GM18519 (cell line): ENCODE measurements at regions not wholly inside any gene's neighbourhood (a gene's known extent, or its start where the extent isn't known, plus 50 kb on each side); places are given as distances from the start of the nearest gene placed in this dataset.
"Not testable (repeated sequence)": the region's sequence is repeated elsewhere in the genome, so short reads cannot be mapped to it uniquely, and the experiment has no call there.

Experiments
- ATAC-seq: cut with Tn5 transposase; IDR thresholded peaks from one replicate; pipeline ENCODE4 v1.9.1; 2021; ENCODE audit warnings: mild to moderate bottlenecking, moderate library complexity; ENCODE audit not compliant: unreplicated experiment, low FRiP score

DNA sequence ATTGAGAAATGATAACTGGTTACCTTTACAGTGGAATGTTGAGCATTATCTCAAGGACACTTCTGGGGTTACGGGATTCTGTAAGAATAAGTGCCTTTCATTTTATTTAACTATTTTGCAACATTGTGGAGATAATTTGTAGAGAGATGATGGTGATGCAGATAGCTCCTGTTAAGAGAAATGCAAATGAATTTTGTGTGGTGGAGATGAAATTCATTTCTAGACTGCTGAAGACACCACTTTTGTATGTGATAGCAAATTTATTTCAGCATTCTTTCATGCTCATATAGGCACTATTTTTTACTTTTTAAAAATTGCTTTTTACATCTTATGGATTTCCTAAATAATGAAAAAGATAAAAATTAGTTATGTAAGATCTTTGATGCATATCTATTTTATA lies 463.3 kb upstream of the CBLB start:
- no peak for ATAC-seq

DNA sequence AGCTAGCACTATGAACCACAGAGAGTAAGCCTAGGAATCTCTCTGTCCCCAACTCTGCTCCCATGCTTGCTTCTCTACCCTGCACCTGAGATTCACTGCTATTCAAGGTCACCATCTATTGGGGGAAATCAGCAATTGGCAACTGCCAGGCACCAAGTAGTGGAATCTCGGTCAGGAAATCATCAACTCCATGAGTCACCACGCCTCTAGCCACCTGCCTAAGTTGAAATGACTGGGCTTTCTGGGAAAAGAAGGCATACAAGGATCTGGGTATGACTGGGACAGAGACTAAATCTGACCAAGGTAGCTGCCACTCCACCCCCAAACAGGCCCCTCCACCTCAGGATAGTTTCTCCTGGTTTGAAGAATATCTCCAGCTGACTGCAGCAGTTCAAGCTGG lies 464.1 kb upstream of the CBLB start:
- ATAC-seq: peak; percentile 48

DNA sequence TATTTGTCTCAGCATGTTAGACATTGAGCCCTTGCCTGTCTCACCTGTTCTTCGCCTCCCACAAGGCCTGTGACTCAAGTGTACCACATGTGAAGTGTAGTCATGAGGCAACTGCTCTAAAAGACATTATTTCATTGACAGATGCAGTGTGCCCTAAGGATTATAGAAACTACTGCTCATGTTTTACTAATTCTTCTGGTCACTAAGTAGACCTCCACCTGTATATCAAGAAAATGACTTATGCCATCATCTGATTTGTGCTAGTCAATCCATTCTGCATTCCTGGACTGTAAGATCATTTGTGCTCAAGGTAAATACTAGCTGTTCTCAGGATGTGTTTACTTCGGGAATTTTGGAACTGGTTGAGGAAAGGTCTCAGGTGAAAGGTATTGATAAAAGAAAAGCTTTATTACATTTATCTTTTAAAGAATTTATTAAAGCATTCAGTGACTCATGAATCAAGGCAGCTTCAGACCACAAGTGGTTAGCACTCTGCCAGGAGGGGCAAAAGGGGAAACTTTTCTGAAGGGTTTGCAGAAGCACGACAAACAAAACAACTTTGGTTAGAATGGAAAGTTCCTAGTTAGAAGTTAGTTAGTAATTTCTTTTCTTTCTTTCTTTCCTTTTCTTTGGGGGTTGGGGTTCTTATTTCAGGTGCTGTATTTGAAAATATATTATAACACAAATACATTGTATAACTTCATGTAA lies 465.3 kb upstream of the CBLB start:
- no peak for ATAC-seq

DNA sequence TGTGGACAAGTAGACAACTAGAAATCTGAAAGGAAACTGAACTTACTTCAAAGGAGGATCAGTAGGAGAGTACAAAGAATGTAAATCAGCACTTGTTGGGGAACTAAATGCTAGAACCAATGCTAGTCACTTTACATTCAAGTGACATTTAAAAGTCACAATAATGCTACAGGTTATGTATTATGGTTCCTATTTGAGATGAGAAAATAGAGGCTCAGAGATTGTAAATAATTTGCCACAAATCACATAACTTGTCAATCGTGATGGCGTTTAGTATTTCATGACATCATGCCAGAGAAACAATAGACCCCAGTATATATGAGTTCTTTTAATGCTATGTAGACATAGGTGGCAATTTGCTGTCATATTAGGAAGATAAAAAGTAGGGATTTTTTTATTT lies 467.8 kb upstream of the CBLB start:
- no peak for ATAC-seq

DNA sequence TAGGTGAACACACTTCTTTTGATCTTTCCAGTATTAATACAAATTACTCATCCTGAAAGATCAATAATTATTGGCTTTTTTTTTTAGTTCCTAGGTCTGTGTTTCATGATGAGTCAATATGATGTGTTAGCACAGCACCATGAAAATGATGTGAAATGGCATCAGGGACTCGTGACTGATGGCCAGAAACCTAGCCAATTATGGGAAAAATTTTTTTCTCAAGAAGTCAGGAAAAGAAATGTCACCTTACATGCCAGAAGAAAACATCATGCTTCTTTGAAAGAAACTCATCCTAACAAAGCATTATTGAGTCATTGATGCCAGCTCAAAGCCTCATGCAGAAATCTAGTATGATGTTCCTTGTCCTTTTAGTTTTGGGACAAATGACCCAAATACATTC lies 468.3 kb upstream of the CBLB start:
- ATAC-seq: no peak

DNA sequence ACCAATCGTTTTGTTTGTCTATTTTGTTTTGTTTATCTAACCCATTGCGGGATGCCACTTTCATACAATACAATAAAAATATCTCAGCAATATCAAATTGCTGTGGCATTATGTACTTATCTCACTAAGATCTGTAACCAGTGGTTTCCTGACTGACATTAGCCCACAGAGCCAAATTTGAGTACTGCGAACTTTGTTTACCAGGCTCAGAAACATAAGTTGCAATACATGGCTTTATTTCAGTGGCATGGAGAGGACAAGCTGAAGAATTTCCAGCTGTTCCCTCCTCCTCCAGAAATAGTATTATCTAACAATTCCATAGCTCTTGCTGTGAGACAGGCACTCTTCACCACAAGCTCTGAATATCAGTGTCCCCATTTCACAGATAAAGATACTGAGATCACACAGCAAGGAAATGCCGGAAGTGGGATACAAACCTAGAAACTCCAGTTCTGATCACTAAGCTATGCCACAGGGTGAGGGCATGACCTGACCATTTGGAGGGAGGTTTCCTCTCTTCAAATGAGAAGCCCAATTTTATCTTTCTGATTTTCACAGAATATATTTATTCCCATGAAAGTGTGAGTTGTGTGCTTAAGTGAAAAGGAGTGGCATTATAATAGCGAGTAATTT lies 469.9 kb upstream of the CBLB start:
- ATAC-seq: no peak

DNA sequence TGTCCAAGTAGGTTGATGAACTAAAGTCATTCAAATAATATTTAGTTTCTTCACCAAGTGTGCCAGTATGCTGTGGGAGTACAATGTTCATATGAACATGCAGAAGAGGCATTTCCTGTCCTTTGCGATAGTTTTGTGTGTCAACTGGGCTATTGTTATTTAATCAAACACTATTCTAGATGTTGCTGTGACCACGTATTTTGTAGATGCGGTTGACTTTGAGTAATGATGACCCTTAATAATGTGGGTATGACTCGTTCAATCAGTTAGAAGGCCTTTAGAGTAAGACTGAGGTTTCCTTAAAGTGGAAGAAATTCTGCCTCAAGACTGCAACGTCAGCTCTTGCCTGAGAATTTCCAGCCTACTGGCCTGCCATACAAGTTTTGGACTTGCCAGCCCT lies 470.7 kb upstream of the CBLB start:
- no peak for ATAC-seq

DNA sequence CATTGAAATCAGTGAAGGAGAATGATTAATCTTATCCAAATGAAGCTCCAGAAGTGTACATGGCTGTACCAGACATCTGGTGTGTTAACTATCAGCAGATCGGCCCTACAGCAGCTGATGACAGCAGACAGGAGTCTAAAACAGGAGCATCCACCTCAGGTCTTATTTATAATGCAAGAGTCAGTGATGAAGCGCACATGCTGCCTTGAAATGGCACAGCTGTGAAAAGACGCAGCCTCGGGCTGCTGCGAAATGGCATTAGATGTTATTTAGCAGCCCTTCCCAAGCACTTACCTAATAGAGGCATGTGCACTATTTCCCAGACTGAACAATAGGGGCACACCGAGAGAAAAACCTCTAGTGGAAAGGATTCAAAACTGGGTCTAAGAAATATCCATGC lies 472.3 kb upstream of the CBLB start:
- no peak for ATAC-seq

DNA sequence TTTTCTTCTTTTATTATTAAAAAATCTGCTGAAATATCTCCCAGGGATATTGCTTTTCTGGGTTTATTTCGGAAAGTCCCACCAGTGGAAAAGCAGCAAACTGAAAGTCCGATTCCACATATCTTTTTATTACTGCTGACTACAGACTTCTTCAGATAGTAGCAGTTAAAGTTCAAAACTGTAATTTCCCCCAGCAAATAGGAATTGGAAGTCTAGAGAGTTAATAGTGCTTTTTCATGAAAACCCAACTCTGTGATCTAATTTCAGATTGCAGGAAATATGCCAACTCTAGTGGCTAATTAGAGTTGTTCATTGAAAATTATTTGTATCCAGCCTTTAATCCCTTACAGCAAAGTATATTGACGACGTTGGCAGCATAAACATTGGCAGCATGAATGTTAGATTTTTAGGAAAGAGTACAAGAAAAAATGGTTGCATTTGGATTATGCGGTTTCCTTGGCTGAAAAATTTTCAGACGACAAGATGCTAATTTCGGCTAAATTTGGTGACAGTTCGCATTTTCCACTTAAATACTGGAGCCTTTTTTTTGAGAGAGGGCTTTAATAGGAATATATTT lies 472.9 kb upstream of the CBLB start:
- no peak for ATAC-seq

DNA sequence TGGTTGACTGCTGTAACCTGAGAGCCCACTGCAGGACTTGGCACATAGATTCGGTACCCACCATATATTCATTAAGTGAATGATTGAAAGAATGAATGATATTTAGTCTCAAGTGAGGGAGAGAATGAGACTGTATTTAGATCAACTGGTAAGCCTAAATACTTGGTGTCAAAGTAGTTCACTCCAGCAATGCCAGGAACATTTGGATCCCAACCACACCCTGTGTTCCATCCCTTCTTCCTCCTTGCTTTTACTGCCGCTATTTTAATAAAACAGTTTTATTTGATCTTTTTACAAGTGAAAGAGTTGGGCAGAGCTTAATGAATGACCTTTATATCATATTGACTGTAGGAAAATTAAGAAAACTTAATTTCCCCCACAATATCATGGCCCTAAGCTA lies 473.6 kb upstream of the CBLB start:
- no peak for ATAC-seq

DNA sequence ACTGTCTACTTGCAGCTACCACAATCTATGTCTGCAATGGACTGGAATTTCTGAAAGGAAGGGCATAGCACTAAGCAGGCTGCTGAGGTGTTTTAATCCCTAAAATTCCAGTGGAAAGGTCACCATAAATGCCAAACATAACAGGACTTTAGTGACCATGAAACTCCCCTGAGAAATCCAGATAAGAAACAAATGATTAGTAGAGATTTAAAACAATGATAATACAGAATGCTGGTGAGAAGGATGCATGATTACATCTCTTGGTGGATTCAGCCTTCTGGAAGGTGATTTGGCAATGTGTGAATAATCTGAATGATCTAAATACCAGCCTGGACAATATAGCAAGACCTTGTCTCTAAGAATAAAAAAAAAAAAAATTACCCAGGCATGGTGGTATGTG lies 475.0 kb upstream of the CBLB start:
- ATAC-seq: no peak

DNA sequence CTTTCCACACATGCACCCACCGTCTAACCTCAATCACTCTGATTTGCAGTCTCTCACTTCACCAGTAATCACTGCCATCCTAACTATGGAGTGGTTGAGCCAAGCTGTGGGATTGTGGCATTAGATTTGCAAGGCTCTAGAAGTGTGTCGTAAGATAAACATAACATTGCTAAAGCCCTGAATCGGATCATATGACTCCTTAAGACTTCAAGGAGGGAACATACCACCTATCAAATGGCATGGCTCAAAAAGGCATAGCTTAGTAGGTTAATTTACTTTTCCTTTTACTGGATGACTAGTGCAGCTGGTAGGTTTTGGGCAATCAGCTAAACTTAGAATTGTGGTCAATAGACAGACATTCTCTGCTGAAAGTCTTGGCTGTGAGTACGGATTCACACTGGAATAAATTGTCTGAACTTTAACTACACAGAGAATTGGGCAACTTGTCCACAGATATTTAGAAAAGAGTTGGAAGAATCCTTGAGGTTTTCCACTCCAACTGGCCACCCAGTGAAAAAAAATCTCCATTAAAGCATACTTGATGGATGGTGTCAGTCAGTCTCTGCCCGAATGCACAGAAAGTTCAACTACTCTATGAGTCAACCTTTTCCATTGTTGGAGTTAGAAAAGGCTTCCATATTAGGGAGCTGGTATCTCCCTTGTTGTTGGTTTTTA lies 476.7 kb upstream of the CBLB start:
- ATAC-seq: no peak

DNA sequence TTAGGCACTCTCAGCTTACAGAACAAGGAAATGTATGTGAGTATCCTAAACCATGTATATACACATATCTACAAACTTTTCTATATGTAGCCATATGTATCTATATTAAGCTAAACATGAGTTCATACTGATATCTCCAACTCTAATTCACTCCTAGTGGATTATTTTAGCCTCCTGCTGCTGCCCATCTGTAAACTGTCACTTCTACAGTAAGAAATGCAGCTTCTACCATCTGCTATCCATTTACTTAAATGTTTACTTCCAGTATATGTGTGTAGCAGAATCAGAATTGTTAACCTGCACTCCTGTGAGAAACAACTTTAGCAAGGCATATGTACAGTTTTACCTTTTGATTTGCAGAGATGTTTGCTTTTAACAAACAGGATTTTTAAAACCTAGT lies 478.5 kb upstream of the CBLB start:
- ATAC-seq: no peak

DNA sequence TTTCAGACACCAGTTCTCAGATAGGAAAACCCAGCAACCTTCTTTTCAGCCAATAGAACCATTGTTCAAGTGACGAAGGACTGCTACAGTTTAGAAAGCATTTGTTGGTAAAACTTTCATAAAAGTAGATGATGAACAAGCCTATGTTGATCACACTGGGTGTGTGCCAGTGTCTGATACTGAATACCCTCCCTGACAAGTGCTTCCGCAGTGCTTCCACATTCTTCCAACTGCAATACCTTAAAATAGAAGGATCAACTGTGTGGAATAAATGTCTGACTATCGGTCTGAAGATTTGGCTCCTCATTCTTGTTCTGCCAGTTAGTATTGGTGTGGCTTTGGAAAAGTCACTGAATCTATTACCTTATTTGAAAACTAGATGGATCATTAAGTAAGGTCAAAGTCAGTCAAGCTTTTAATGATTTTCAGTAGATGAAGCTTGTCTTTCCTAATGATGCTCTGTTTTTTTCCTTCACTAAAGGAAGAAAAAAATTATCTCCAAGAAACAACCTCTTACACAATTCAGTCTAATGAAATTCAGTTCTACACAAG lies 479.4 kb upstream of the CBLB start:
- ATAC-seq: no peak

DNA sequence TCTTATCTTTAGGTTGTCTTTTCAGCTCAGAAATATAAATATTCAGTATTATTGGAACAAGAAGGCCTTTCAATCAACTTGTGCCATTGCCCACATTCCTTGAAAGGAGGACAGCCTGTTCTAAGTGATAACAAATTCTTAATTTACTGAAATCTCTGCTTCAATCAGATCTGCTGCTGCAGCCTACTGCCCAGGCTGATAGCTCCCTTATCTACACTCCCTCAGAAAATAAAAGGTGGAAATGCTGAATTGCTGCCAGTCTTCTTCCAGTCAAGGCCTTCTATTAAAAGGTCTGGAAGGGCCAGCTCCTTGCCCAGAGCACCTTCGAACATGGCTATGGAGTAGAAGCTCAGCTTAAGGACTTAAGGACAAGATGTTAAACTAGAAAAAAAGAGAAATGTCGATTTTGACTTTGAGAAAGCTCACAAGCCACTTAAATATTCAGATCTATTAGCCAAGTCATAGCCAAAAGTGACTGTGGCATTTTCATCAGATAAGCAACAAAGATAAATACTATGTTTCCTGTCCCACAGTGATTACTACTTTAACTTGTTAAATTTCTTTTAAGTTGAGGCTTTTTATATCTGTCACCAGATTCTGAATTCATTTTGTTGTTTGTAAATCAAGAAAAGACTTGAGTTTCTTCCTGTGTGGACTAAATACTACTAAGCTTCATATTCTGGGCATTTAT lies 480.5 kb upstream of the CBLB start:
- no peak for ATAC-seq

DNA sequence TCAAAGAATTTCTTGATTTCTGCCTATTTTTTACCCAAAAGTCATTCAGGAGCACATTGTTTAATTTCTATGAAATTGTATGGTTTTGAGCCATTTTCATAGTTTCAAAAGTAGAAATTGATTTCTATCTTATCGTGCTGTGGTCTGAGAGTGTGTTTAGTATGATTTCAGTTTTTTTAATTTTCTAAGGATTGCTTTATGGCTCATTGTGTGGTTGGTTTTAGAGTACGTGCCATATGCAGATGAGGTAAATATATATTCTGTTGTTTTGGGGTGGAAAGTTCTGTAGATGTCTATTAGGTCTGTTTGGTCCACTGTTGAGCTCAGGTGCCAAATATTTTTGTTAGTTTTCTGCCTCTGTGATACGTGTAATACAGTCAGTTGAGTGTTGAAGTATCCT lies 487.1 kb upstream of the CBLB start:
- no peak for ATAC-seq

DNA sequence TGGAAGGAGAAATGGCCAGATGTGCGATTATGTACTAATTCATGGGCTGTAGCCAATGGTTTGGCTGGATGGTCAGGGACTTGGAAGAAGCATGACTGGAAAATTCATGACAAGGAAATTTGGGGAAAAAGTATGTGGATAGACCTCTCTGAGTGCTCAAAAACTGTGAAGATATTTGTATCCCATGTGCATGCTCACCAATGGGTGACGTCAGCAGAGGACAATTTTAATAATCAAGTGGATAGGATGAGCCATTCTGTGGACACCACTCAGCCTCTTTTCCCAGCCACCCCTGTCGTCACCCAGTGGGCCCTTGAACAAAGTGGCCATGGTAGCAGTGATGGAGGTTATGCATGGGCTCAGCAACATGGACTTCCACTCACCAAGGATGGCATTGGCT lies 490.9 kb upstream of the CBLB start:
- ATAC-seq: no peak

DNA sequence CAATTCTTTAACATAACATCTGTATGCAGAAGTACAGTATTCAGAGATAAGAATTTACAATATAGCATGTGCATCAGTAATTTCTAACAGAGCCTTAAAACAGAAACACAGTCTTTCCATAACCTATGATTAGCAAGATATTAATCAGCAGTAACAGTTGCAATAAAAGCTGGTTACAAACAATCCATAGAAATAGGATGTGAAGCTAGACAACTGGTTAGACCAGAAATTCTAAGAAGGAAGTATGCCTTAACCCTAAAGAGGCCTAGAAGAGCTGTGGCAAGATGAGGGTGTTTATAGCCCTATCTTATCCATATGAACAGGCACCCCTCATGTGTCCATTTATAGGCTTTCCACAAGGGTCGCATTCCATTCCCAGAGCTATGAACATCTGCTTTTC lies 492.1 kb upstream of the CBLB start:
- not testable (repeated sequence) for ATAC-seq

DNA sequence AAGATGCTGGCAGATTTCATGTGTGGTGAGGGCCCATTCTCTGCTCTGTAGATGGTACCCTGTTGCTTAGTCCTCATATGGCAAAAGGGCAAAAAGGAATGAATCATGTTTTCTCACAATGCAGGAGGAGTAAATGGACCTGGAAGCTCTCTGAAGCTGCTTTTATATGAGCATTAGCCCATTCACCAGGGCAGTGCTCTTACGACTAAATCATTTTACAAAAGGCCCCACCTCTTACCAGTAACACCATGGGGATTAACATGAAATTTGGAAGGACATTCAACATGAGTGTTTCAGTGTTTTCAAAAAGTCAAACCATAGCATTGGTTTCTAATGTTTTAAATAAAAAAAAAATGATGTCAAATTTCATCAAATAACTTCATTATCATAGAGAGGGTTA lies 495.7 kb upstream of the CBLB start:
- ATAC-seq: no peak

DNA sequence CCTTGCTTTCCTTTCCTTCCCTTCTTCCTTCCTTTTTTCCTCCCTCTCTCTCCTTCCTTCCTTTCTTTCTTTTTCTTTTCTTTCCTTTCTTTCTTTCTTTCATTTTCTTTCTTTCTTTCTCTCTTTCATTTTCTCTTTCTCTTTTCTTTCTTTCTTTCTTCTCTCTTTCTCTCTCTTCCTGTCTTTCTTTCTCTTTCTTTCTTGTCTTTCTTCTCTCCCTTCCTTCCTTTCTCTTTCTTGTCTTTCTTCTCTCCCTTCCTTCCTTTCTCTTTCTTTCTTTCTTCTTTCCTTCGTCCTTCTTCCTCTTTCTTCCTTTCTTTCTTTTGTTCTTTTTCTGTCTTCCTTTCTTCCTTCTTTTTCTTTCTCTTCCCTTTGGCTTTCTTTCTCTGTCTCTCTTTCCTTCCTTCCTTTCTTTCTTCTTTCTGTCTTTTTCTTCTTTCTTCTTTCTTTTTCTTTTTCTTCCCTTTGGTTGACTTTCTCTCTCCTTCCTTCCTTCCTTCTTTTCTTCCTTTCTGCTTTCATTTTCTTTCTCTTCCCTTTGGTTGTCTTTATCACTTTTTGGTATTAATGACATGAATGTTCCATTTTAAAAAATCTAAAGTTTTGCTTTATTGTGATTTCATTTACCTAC lies 496.4 kb upstream of the CBLB start:
- no peak for ATAC-seq
